ENCODE measurements at regions not wholly inside any gene's neighbourhood (a gene's known extent, or its start where the extent isn't known, plus 50 kb on each side); places are given as distances from the start of the nearest gene placed in this dataset.

DNA sequence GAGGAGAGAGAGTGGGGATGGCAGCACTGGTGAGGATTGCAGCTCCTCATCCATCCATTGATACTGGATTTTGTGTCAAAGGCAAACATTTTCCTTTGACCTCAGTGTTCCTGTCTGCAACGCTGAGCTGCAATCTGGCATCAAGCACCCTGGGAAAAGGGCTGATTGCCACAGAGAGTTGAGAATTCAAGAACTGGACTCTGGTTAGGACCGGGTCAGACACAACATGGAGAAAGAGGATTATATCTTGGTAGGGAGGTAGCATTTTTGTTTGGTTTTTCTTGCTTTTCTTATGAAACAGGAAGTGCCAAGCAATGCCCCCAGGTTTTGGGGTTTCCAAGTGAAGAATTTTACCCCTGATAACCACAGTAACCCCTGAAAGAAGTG is 81.9 kb upstream of the PKDCC start:
- peak overlapping the region; percentile 33 to 80 (median 73) for H3K27ac ChIP-seq
- DNase-seq (peak in 2 of 3 donors; percentile 65 to 79), ATAC-seq (peak; percentile 63 to 84 (median 72))
- H3K27me3 ChIP-seq, result no peaks in the 10 kb centered on the region
- TF ChIP-seq POLR2A (IDR thresholded peaks at IDR 0.05) (no peak), CTCF (IDR thresholded peaks at IDR 0.05) (no peak)
- intact Hi-C loops (cut with DNase I), result no loop called here
- H3K36me3 ChIP-seq, result no peaks in the 10 kb centered on the region
- peaks cover 0 to 19% (median 0%) of the 10 kb centered on the region in 4 donors for H3K4me1 ChIP-seq
- no peaks in the 10 kb centered on the region for H3K9me3 ChIP-seq
- 10% methylated on average over 2 of the region's 2 CpGs for WGBS (ENCODE audit: insufficient coverage, low coverage, low lambda C conversion rate, missing lambda C conversion rate)
- no peak overlapping the region for H3K4me3 ChIP-seq

DNA sequence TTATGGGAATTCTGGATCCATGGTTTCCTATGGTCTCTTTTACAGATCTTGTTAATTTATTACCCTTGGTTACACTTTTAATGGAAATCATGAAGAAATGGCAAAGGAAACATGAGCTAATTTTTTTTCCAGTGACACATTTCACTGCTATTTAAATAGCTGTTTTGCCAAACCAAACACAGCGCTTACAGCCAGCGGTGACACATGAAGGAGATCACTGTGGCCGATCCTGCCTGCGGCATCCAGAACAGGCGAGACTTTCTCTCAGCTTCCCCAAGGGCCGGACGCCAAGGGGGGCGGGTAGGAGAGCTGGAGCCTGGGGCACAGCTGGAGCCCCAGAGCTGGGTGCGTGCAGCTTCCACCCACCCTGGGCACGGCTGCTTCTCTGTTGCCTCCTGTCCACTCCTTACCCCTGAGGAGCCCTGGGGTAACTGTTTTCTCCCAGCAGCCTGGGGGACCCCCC is 81.4 kb upstream of the PKDCC start:
- TF ChIP-seq POLR2A (IDR thresholded peaks at IDR 0.05) (peak; percentile 29), CTCF (IDR thresholded peaks at IDR 0.05) (no peak)
- Histone ChIP-seq H3K27ac (peak overlapping the region in 2 of 3 donors; percentile 73 to 80), H3K9me3 (no peaks in the 10 kb centered on the region), H3K4me1 (peaks cover 0 to 19% (median 0%) of the 10 kb centered on the region in 4 donors), H3K36me3 (no peaks in the 10 kb centered on the region), H3K27me3 (no peaks in the 10 kb centered on the region), H3K4me3 (no peak overlapping the region)
- WGBS (ENCODE audit: insufficient coverage, low coverage, low lambda C conversion rate, missing lambda C conversion rate), result 19% methylated on average over 8 of the region's 10 CpGs
- DNase-seq, result peak; percentile 71 to 81 (median 80)
- intact Hi-C loops (cut with DNase I), result no loop called here
- peak; percentile 74 to 88 (median 76) for ATAC-seq

DNA sequence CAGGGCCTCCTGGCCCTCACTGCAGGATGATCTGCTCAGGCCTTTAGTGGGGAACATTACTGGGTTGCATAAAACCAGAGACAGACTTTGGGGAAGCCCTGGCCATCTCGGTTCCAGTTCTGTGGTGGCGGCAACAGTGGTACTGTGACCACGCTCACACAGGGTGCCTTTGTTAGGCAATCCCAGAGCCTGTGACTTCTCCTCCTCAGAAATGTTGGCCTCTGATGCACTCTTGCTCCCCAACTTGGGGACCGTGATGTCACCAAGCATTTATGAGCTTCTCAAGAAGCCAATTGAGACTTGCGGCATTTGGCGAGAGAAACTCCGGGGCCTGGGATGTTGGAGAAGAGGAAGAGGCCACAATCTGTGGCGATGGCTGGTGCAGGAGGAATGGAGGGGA is 80.9 kb upstream of the PKDCC start:
- 89% methylated on average over 6 of the region's 8 CpGs for WGBS (ENCODE audit: insufficient coverage, low coverage, low lambda C conversion rate, missing lambda C conversion rate)
- H3K4me1 ChIP-seq, result peaks cover 0 to 19% (median 0%) of the 10 kb centered on the region in 4 donors

GRCh38 chr2:41967476-41968181 is 80.2 kb upstream of the PKDCC start:
- no peak for TF ChIP-seq CTCF (IDR thresholded peaks at IDR 0.05)
- TF ChIP-seq POLR2A (IDR thresholded peaks at IDR 0.05), result no peak
- Histone ChIP-seq H3K27me3 (no peaks in the 10 kb centered on the region), H3K36me3 (no peaks in the 10 kb centered on the region), H3K27ac (peak overlapping the region in 2 of 3 donors; percentile 18 to 80), H3K4me1 (peaks cover 0 to 19% (median 0%) of the 10 kb centered on the region in 4 donors), H3K9me3 (no peaks in the 10 kb centered on the region), H3K4me3 (no peak overlapping the region)
- no peak for DNase-seq
- WGBS (ENCODE audit: insufficient coverage, low coverage, low lambda C conversion rate, missing lambda C conversion rate), result 80% methylated on average over 8 of the region's 13 CpGs
- ATAC-seq, result no peak
- intact Hi-C loops (cut with DNase I), result no loop called here

More for the DNA sequence above, 80.9 kb upstream of the PKDCC start:
- H3K9me3 ChIP-seq, result no peaks in the 10 kb centered on the region
- no peak overlapping the region for H3K4me3 ChIP-seq
- H3K27me3 ChIP-seq, result no peaks in the 10 kb centered on the region
- no peaks in the 10 kb centered on the region for H3K36me3 ChIP-seq
- DNase-seq (peak in 1 of 3 donors; percentile 38), ATAC-seq (peak; percentile 8 to 23 (median 12))
- intact Hi-C loops (cut with DNase I), result no loop called here
- TF ChIP-seq CTCF (IDR thresholded peaks at IDR 0.05) (no peak), POLR2A (IDR thresholded peaks at IDR 0.05) (no peak)
- peak overlapping the region in 2 of 3 donors; percentile 73 to 80 for H3K27ac ChIP-seq
